DND-41 (cell line): ENCODE measurements at regions not wholly inside any gene's neighbourhood (a gene's known extent, or its start where the extent isn't known, plus 50 kb on each side); places are given as distances from the start of the nearest gene placed in this dataset.

Experiments used
- ATAC-seq: fragments of 200-7000 bp; cut with Tn5 transposase; 3 replicates; pipeline ENCODE4 v1.9.1; 2021; ENCODE audit warnings: low read depth; ENCODE audit not compliant: insufficient read depth
- DNase-seq: peaks from one replicate; pipeline ENCODE4 v3.0.0-alpha.2; 2020
- H2AFZ ChIP-seq: 2 replicates; pipeline ENCODE4 v1.6.0; 2012; ENCODE audit warnings: low read depth, low read length
- H3K27ac ChIP-seq: 2 replicates; pipeline ENCODE4 v1.5.1; 2012; ENCODE audit warnings: low read length, inconsistent platforms
- H3K27me3 ChIP-seq: fragments of 200-600 bp; sonication (generic); 2 replicates; pipeline ENCODE4 v1.6.0; 2012; ENCODE audit warnings: low read length, mild to moderate bottlenecking, inconsistent platforms; ENCODE audit not compliant: insufficient read depth, poor library complexity
- H3K36me3 ChIP-seq: 2 replicates; pipeline ENCODE4 v1.5.1; 2012; ENCODE audit warnings: low read length, inconsistent platforms; ENCODE audit not compliant: insufficient read depth
- H3K4me1 ChIP-seq: 2 replicates; pipeline ENCODE4 v1.5.1; 2012; ENCODE audit warnings: mild to moderate bottlenecking, low read length; ENCODE audit not compliant: insufficient read depth
- H3K4me2 ChIP-seq: 2 replicates; pipeline ENCODE4 v1.6.0; 2012; ENCODE audit warnings: mild to moderate bottlenecking, moderate library complexity, low read length, inconsistent platforms; ENCODE audit not compliant: insufficient read depth
- H3K4me3 ChIP-seq, 2 experiments: fragments of 200-600 bp in 1 of 2; shearing (Covaris generic) in 1 of 2; 2 replicates each; pipeline ENCODE4 v1.5.1; 2012 to 2016; ENCODE audit warnings: inconsistent platforms in 2 of 2, low read length in 2 of 2, mild to moderate bottlenecking in 2 of 2, low read depth in 1 of 2, moderate library complexity in 1 of 2
- H3K79me2 ChIP-seq: 2 replicates; pipeline ENCODE4 v1.6.0; 2012; ENCODE audit warnings: low read length, inconsistent platforms; ENCODE audit not compliant: insufficient read depth
- H3K9ac ChIP-seq: 2 replicates; pipeline ENCODE4 v1.6.0; 2012; ENCODE audit warnings: low read depth, mild to moderate bottlenecking, inconsistent platforms, low read length, moderate library complexity
- H3K9me3 ChIP-seq: 2 replicates; pipeline ENCODE4 v1.5.1; 2012; ENCODE audit warnings: low read length, moderate library complexity, mild to moderate bottlenecking, inconsistent platforms; ENCODE audit not compliant: insufficient read depth, severe bottlenecking
- H4K20me1 ChIP-seq: 2 replicates; pipeline ENCODE4 v1.6.0; 2012; ENCODE audit warnings: low read length; ENCODE audit not compliant: insufficient read depth
- EZH2 ChIP-seq: IDR thresholded peaks from 3 replicates; pipeline ENCODE4 v1.6.1; 2012; ENCODE audit warnings: borderline replicate concordance, low read depth, mild to moderate bottlenecking, moderate library complexity, low read length, inconsistent platforms; ENCODE audit not compliant: severe bottlenecking
- TF ChIP-seq, protein P1 (sequence below): IDR thresholded peaks from 2 replicates; pipeline ENCODE4 v1.5.1; 2012; ENCODE audit warnings: borderline replicate concordance, low read length, moderate library complexity, mild to moderate bottlenecking; ENCODE audit not compliant: poor library complexity, severe bottlenecking; ENCODE audit errors: extremely low read depth

DNA sequence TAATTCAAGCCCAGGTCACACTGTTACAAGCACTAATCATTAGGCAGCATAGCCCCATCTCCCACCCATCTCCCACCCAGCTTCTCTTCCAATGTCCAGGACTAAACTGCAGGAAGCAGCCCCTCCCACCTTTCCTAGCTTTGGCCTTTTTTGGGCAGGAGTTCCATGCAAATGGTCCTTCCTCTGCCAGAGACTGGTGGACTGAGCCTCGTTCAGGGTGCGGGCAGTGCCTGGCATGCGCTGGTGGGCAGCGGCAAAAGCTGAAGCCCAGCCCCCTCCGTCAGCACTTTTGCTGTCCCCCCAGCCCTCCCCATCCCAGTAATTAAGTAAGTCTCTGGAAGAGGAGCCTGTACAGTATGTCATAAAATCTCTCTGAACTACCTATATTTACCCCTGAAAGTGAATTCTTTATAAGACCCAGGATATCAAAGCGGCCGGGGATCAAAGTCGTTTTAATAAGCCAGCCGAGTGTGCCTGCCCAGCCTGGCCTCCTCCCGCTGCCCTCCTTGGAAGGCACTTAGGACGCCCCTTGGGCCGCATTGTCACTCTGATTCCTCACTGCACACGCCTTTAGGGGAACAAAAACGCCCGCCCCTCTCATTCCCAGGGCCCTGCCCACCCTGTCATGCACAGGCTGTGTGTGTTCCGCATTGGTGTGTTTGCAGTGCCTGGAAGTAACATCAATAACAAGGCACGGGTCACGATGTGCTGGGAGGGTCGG is 109.9 kb downstream of the IRX5 start:
- Histone ChIP-seq H4K20me1 (no peaks in the 10 kb centered on the region), H3K9ac (no peak overlapping the region), H3K4me3 (no peak overlapping the region), H3K27me3 (no peaks in the 10 kb centered on the region), H3K4me1 (no peaks in the 10 kb centered on the region), H3K4me2 (no peak overlapping the region), H3K36me3 (no peaks in the 10 kb centered on the region), H3K9me3 (no peaks in the 10 kb centered on the region), H2AFZ (no peak overlapping the region), H3K79me2 (no peaks in the 10 kb centered on the region), H3K27ac (no peak overlapping the region)
- TF ChIP-seq, protein P1, sequence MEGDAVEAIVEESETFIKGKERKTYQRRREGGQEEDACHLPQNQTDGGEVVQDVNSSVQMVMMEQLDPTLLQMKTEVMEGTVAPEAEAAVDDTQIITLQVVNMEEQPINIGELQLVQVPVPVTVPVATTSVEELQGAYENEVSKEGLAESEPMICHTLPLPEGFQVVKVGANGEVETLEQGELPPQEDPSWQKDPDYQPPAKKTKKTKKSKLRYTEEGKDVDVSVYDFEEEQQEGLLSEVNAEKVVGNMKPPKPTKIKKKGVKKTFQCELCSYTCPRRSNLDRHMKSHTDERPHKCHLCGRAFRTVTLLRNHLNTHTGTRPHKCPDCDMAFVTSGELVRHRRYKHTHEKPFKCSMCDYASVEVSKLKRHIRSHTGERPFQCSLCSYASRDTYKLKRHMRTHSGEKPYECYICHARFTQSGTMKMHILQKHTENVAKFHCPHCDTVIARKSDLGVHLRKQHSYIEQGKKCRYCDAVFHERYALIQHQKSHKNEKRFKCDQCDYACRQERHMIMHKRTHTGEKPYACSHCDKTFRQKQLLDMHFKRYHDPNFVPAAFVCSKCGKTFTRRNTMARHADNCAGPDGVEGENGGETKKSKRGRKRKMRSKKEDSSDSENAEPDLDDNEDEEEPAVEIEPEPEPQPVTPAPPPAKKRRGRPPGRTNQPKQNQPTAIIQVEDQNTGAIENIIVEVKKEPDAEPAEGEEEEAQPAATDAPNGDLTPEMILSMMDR = no peak
- no peak for TF ChIP-seq EZH2
- ATAC-seq = no peak; the same call in 2 of the 3 replicates
- DNase-seq = no peak

DNA sequence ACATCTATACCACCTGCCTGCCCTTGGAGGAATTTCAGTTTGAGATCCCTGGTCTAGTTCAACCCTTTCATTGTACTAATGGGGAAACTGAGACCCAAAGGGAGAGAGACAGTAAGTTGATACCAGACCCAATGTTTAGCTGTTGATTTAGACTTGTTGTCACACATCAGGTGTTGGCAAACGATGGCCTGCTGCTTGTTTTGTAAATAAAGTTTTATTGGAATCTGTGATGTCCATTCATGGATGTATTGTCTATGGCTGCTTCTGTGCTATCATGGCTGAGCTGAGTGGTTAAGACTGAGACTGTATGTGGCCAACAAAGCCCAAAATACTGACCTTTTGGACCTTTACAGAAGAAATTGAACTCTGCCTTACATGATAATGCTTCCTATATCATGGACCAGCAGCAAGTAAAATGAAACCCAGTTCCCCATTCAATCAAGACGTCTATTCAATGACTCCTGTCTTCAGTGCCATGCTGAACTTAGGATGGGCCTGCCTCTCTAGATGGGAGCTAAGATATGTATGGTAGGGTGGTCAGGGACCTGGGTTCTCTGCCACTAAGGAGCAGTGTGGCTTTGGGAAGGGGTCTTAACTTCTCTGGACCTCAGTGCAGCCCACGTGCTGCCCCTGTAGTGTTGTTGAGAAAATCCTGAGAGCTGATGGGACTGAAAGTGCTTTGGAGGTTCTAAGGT is 111.0 kb downstream of the IRX5 start:
- H3K27me3 ChIP-seq = no peaks in the 10 kb centered on the region
- no peaks in the 10 kb centered on the region for H3K9me3 ChIP-seq
- H3K4me2 ChIP-seq = no peak overlapping the region
- no peak overlapping the region for H3K4me3 ChIP-seq
- H3K9ac ChIP-seq = no peak overlapping the region
- TF ChIP-seq, protein P1 = no peak
- TF ChIP-seq EZH2 = no peak
- H4K20me1 ChIP-seq = no peaks in the 10 kb centered on the region
- no peaks in the 10 kb centered on the region for H3K36me3 ChIP-seq
- H3K79me2 ChIP-seq = no peaks in the 10 kb centered on the region
- DNase-seq = no peak
- H2AFZ ChIP-seq = no peak overlapping the region
- no peak overlapping the region for H3K27ac ChIP-seq
- no peaks in the 10 kb centered on the region for H3K4me1 ChIP-seq
- no peak for ATAC-seq

DNA sequence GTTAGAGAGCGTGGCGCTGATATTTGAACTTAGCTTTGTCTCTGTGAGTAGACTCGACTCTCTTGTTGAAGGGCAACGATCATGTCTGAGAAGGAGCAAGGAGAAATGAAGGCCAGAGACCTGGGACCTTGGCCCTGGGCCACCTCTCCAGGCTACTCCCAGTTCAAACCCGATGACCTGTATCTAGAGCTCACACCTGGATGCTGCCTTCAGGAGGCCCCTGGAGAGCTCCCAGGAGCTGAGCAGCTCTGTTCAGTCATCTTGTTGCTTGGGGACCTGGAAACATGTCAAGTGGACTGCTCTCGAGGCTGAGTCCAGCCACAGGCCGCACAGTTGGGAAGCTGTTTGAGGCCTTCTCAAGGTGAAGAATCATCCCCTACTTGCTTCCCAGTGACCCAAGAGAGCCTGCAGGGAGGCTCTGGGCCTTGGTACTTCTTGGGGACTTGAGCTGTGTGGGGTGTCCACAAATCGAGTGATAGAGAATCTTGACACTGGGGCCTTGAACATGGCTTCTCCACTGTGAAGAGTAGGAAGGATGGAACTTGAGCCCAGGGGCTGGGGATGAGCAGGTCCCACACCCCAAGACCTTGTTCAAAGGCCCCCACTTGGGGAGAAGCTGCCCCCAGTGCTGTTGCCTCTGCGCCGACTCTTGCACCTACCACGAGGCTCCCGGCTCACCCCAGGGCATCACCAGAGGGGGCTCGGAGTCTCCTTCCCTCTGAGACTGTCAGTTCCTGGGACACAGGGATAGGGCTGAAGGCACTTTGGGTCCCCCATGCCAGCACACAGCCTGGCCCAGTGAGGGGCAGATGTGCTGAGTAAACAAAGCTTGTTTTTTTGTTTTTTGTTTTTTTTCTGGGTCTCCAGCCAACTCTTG is 112.1 kb downstream of the IRX5 start:
- no peaks in the 10 kb centered on the region for H4K20me1 ChIP-seq
- H3K4me2 ChIP-seq = no peak overlapping the region
- H3K36me3 ChIP-seq = no peaks in the 10 kb centered on the region
- H3K79me2 ChIP-seq = no peaks in the 10 kb centered on the region
- H3K27me3 ChIP-seq = no peaks in the 10 kb centered on the region
- TF ChIP-seq, protein P1 = no peak
- TF ChIP-seq EZH2 = no peak
- no peaks in the 10 kb centered on the region for H3K9me3 ChIP-seq
- H3K27ac ChIP-seq = no peak overlapping the region
- H3K4me1 ChIP-seq = no peaks in the 10 kb centered on the region
- no peak for DNase-seq
- ATAC-seq = no peak
- no peak overlapping the region for H3K9ac ChIP-seq
- no peak overlapping the region for H3K4me3 ChIP-seq
- no peak overlapping the region for H2AFZ ChIP-seq
